ENCODE measurements at regions not wholly inside any gene's neighbourhood (a gene's known extent, or its start where the extent isn't known, plus 50 kb on each side); places are given as distances from the start of the nearest gene placed in this dataset.
A peak's percentile ranks its signal among the peaks of the same experiment; 100 is the strongest.

DNA sequence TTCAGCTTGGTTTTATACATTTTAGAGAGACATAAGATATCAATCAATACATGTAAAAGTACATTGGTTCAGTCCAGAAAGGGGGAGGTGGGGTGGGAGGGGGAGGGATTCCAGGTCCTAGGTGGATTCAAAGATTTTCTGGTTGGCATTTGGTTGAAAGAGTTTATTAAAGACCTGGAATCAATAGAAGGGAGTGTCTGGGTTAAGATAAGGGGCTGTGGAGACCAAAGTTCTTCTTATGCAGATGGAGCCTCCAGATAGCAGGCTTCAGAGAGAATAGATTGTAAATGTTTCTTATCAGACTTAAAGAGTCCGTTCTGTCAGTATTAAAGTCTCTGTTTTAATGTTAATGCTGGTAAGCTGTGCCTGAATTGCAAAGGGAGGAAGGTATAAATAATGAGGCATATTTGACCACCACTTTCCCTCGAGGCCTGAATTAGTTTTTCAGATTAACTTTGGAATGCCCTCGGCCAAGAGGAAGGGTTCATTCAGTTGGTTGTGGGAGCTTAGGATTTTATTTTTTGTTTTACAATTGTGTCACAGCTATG is 169.9 kb downstream of the AASDH start (continued):
- TF ChIP-seq HNF4A (CRISPR knock-in tag; IDR thresholded peaks at IDR 0.05) (peak; percentile 69), HOMEZ (CRISPR knock-in tag; IDR thresholded peaks at IDR 0.05; ENCODE audit: low read depth) (no peak), NONO (IDR thresholded peaks at IDR 0.05) (no peak), NONO (CRISPR knock-in tag; conservative IDR thresholded peaks at IDR 0.05) (no peak)

GRCh38 chr4:56215901-56216300 is 171.4 kb downstream of the AASDH start:
- Histone ChIP-seq H3K9me3 (ENCODE audit: low read length) (no peaks in the 10 kb centered on the region; the same call in 1 of the 2 replicates), H2AFZ (ENCODE audit: low read length) (no peak overlapping the region), H4K20me1 (ENCODE audit: insufficient read depth, low read length) (no peaks in the 10 kb centered on the region), H3K36me3 (replicated peaks in 1 of 2; ENCODE audit: control insufficient read depth in 1 of 2, insufficient read depth in 2 of 2, low read length in 2 of 2) (no peaks in the 10 kb centered on the region), H3K27ac (ENCODE audit: extremely low read length, insufficient read depth, low read length) (peak overlapping the region; percentile 53), H3K4me3 (replicated peaks in 1 of 3; ENCODE audit: insufficient read depth in 1 of 3, low read depth in 2 of 3, low read length in 3 of 3) (no peak overlapping the region), H3K4me1 (ENCODE audit: insufficient read depth, low read length) (peaks cover 52% of the 10 kb centered on the region), H3K4me2 (ENCODE audit: low read depth, low read length) (peak overlapping the region; percentile 10; the same call in 1 of the 2 replicates), H3K79me2 (ENCODE audit: insufficient read depth, low read length) (no peaks in the 10 kb centered on the region), H3K9ac (ENCODE audit: insufficient read depth, low read depth, low read length) (no peak overlapping the region), H3K27me3 (ENCODE audit: control insufficient read depth in 1 of 2, insufficient read depth in 2 of 2, low read length in 2 of 2) (no peaks in the 10 kb centered on the region)
- CTCF ChIA-PET (ENCODE audit: low intra/inter-chr PET ratio, low total read pairs), result no interaction called here
- TF ChIP-seq SAP130 (CRISPR knock-in tag; IDR thresholded peaks at IDR 0.05; ENCODE audit: low read depth) (0 out of 2 replicates have a peak, but pooled peaks have one; percentile 9), FOSL2 (CRISPR knock-in tag; IDR thresholded peaks at IDR 0.05) (peak; percentile 30; the same call in 1 of the 2 replicates), THAP9 (CRISPR knock-in tag; IDR thresholded peaks at IDR 0.05; ENCODE audit: borderline replicate concordance) (no peak), MIXL1 (CRISPR knock-in tag; IDR thresholded peaks at IDR 0.05) (0 out of 2 replicates have a peak, but pooled peaks have one; percentile 9), ZBTB25 (CRISPR knock-in tag; IDR thresholded peaks at IDR 0.05) (no peak), ASH2L (IDR thresholded peaks at IDR 0.05; ENCODE audit: insufficient read length, low read depth, low read length) (peak; percentile 15), BRCA1 (CRISPR knock-in tag; IDR thresholded peaks at IDR 0.05) (no peak), HOMEZ (CRISPR knock-in tag; IDR thresholded peaks at IDR 0.05; ENCODE audit: low read depth) (peak; percentile 1; the same call in 1 of the 2 replicates)
- POLR2A ChIA-PET, result no interaction called here
- in situ Hi-C loops (cut with HindIII; ENCODE audit: extremely low pct_ligation_motif_present, low pct_unique_long_range_greater_than_20kb) (no loop called here), intact Hi-C loops (cut with micrococcal nuclease; ENCODE audit: unreplicated experiment) (no loop called here)
- peak; percentile 76 for ATAC-seq
- no TSS peak for BruUV-seq (replicated peaks)
- WGBS (ENCODE audit: low lambda C conversion rate), result 52% methylated on average over 3 of the region's 3 CpGs
- FAIRE-seq, result no peak
- no peak for DNase-seq (ENCODE audit: low spot score)

All from HepG2 (cell line).